IPS DF 6.9 (cell line): ENCODE measurements at regions not wholly inside any gene's neighbourhood (a gene's known extent, or its start where the extent isn't known, plus 50 kb on each side); places are given as distances from the start of the nearest gene placed in this dataset.

ENCODE experiments used
- DNase-seq: peaks from one replicate; pipeline ENCODE4 v3.0.0-alpha.2; 2013; ENCODE audit warnings: low read depth, low spot score
- H3K27ac ChIP-seq: one replicate; pipeline ENCODE4 v1.5.1; 2013; ENCODE audit warnings: low read length, control low read depth
- H3K27me3 ChIP-seq: 2 replicates; pipeline ENCODE4 v1.6.1; 2013; ENCODE audit warnings: mild to moderate bottlenecking, low read length; ENCODE audit not compliant: control insufficient read depth, insufficient read depth
- H3K36me3 ChIP-seq: 2 replicates; pipeline ENCODE4 v1.6.1; 2013; ENCODE audit warnings: low read length; ENCODE audit not compliant: control insufficient read depth, insufficient read depth
- H3K4me1 ChIP-seq: 2 replicates; pipeline ENCODE4 v1.6.1; 2013; ENCODE audit warnings: low read length; ENCODE audit not compliant: control insufficient read depth, insufficient read depth
- H3K4me3 ChIP-seq: 2 replicates; pipeline ENCODE4 v1.5.1; 2013; ENCODE audit warnings: mild to moderate bottlenecking, low read length
- H3K9me3 ChIP-seq: 2 replicates; pipeline ENCODE4 v1.6.1; 2013; ENCODE audit warnings: low read length, inconsistent platforms; ENCODE audit not compliant: control insufficient read depth, insufficient read depth
- WGBS: extraction: QIAGEN DNeasy Blood & Tissue Kit; methylation state at CpG from one replicate; pipeline ENCODE4 v1.1.7; 2013; ENCODE audit warnings: mixed read lengths, missing lambda C conversion rate; ENCODE audit not compliant: insufficient read length, insufficient coverage; 5-methylcytosine and 5-hydroxymethylcytosine counted together

DNA sequence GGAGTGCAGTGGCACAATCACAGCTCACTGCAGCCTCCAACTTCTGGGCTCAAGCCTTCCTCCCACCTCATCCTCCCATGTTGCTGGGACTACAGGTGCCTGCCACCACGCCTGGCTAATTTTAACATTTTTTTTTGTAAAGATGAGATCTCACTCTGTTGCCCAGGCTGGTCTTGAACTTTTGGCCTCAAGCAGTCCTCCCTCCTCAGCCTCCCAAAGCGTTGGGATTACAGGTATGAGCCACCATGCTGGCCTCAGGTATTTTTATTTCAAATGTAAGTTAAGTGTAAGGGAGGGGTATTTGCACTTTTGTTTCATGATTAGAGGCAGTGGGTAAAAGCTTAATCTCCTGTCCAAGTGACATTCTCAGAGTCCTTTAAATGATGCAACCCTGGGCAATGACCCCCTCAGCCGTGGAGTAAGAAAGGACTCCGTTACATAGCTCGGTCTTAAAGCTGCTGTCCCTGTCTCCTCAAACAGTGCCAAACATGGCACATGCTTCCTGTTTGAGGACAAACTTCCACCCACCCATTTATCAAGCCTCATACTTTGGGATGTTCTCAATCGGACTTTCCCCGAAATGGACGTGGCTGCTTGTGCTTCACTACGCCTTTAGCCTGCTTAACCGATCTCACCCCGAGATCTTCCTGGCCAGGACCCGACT lies 296.1 kb downstream of the BAMBI start:
- H3K4me3 ChIP-seq: no peak overlapping the region
- H3K4me1 ChIP-seq: peaks cover 5% of the 10 kb centered on the region; the same call in 1 of the 2 replicates
- WGBS: no CpG with 5 or more reads among the region's 12 CpGs
- H3K9me3 ChIP-seq: no peaks in the 10 kb centered on the region
- no peak for DNase-seq
- H3K36me3 ChIP-seq: no peaks in the 10 kb centered on the region
- no peaks in the 10 kb centered on the region for H3K27me3 ChIP-seq
- H3K27ac ChIP-seq: no peak overlapping the region

DNA sequence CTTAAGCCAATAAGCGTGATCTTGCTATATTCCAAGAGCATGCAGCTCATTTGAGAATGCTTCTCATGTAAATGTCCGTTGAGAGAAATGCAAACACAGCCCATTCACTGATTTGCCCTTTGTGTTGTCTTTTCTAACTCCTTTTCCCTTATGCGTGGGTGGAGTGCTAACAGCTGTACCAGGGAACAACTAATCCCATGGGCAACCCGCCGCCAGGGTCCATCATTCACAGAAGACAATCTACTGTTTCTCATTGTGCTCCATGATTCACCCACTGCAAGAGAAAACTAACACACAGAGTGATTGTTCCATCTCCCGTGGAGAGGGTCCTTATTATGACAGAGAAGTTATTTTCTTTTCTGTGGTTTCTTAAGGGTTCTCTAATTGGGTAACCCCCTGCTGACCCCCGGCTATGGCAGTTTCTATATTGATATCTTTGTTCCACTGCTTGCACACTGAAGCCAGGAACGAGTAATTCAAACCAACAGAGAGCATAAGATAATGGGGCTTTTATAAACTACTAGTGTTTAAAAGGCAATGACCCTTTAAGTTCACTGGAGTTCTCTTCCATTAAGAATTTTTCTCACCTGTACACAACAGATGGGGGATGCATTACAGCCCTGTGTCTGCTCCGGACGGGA lies 298.7 kb downstream of the BAMBI start:
- Histone ChIP-seq H3K27me3 (no peaks in the 10 kb centered on the region), H3K4me3 (no peak overlapping the region), H3K27ac (no peak overlapping the region), H3K4me1 (peaks cover 5% of the 10 kb centered on the region; the same call in 1 of the 2 replicates), H3K9me3 (no peaks in the 10 kb centered on the region), H3K36me3 (no peaks in the 10 kb centered on the region)
- no peak for DNase-seq
- WGBS: no CpG with 5 or more reads among the region's 10 CpGs

DNA sequence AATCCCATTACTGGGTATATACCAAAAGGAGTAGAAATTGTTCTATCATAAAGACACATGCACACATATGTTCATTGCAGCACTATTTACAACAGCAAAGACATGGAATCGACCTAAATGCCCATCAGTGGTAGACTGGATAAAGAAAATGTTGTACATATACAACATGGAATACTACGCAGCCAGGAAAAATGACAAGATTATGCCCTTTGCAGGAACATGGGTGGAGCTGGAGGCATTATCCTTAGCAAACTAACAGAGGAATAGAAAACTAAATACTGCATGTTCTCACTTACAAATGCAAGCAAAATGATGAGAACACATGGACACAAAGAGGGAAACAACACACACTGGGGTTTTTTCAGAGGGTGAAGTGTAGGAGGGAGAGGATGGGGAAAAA lies 300.2 kb downstream of the BAMBI start:
- DNase-seq: no peak

DNA sequence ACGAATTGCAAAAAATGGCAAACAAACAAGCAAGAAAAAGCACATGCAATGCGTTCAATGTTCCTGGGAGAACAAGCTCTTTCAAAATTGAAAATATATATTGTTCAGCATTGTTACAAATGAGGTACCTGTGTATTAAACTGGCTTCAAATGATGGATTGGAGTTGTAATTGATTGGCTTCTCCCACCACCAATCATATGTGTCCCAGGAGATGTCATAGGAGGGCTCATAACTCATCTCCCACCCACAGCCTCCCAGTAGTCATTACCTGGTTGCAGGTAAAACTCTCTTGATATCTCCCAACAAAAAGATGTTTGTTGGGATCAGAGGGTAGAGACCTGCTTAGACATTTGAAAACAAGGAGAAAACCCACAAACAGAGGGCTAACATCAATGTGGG lies 302.9 kb downstream of the BAMBI start:
- H3K27me3 ChIP-seq: no peaks in the 10 kb centered on the region
- no CpG with 5 or more reads among the region's 2 CpGs for WGBS
- no peaks in the 10 kb centered on the region for H3K36me3 ChIP-seq
- DNase-seq: no peak
- peaks cover 4% of the 10 kb centered on the region; the same call in 1 of the 2 replicates for H3K4me1 ChIP-seq
- no peak overlapping the region for H3K4me3 ChIP-seq
- H3K27ac ChIP-seq: no peak overlapping the region
- H3K9me3 ChIP-seq: no peaks in the 10 kb centered on the region

More for the DNA sequence above, 300.2 kb downstream of the BAMBI start:
- no peak overlapping the region for H3K27ac ChIP-seq
- H3K27me3 ChIP-seq: no peaks in the 10 kb centered on the region
- no peak overlapping the region for H3K4me3 ChIP-seq
- H3K36me3 ChIP-seq: no peaks in the 10 kb centered on the region
- no CpG with 5 or more reads among the region's 2 CpGs for WGBS
- peaks cover 5% of the 10 kb centered on the region; the same call in 1 of the 2 replicates for H3K4me1 ChIP-seq
- no peaks in the 10 kb centered on the region for H3K9me3 ChIP-seq

DNA sequence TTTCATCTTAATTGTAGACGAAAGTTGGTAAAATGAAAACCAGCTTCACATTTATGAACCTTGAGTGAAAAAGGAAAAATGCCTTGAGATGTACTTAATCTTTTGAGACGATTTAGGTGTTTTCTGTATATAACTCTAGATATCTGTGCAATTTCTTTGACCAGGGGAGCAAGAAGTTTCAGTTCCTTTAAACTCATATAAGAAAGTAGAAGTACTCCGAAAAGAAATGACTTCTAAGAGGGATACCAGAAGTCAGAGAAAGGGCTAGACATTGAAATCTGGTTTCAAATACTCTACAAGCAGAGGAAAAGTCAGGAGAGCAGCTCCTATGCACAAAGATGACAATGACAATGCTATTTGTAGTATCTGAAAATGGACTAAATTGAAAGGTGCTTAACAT lies 303.7 kb downstream of the BAMBI start:
- no peak for DNase-seq
- H3K27me3 ChIP-seq: no peaks in the 10 kb centered on the region
- no peaks in the 10 kb centered on the region for H3K9me3 ChIP-seq
- H3K4me3 ChIP-seq: no peak overlapping the region
- no CpG with 5 or more reads among the region's 3 CpGs for WGBS
- no peaks in the 10 kb centered on the region for H3K4me1 ChIP-seq
- no peaks in the 10 kb centered on the region for H3K36me3 ChIP-seq
- H3K27ac ChIP-seq: no peak overlapping the region

DNA sequence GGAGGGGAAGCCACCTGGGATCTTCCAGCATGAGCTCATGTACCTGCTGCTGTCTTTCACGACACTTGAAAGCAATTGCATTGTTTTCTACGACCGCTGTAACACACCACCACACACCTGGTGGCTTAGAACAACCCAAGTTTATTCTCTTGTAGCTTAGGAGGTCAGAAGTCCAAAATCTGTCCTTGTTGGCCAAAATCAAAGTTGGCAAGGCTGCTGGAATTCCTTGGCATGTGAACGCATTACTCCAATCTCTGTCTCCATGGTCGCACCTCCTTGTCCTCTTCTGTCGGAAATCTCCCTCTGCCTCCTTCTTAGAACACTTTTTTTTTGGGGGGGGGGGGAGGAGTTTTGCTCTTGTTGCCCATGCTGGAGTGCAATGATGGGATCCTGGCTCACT lies 305.7 kb downstream of the BAMBI start:
- no peak for DNase-seq
- no CpG with 5 or more reads among the region's 6 CpGs for WGBS
- H3K4me1 ChIP-seq: no peaks in the 10 kb centered on the region
- H3K36me3 ChIP-seq: no peaks in the 10 kb centered on the region
- H3K27me3 ChIP-seq: no peaks in the 10 kb centered on the region
- no peak overlapping the region for H3K4me3 ChIP-seq
- no peak overlapping the region for H3K27ac ChIP-seq
- no peaks in the 10 kb centered on the region for H3K9me3 ChIP-seq

DNA sequence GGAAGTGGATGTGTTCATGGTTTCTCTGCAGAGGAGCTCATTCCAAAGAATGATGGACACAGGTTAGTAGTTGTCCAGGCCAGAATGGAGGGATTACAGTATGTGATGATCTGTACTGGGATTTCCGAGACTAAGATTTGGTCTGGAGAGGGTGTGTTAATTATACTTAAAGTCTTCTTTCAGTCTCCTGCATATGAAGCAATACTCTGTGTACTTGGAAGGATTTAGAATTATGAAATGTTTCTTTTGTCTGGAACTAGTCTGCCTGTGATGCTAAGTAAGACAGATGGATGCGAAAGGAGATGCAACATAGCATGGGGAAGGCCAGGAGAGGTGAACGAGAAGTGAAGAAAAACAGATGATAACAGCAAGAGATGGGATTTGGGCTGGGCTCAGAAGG lies 305.1 kb upstream of the LYZL1 start:
- H3K4me1 ChIP-seq: no peaks in the 10 kb centered on the region

DNA sequence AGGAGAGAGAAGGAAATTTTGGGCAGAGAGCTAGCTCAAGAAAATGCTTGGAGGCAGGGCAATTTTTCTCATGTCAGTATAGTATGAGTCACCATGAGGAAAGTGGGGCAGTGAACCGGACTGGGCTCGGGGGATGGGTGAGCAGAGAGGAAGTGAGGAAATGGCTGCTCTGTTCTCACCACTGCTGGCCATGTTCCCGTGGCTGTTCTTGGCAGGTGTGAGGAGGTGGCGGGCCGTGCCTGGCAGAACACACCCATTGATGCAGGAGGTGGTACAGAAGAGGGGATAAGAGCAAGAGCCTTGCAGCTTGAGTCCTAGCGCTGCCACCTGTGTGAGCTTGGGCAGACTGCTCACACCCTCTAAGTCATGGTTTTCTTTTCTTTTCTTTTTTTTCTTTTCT lies 304.4 kb upstream of the LYZL1 start:
- no peak for DNase-seq
- no CpG with 5 or more reads among the region's 6 CpGs for WGBS

More for the DNA sequence above, 305.1 kb upstream of the LYZL1 start:
- Histone ChIP-seq H3K27ac (no peak overlapping the region), H3K36me3 (no peaks in the 10 kb centered on the region), H3K9me3 (no peaks in the 10 kb centered on the region), H3K4me3 (no peak overlapping the region), H3K27me3 (no peaks in the 10 kb centered on the region)
- DNase-seq: no peak
- no CpG with 5 or more reads among the region's 3 CpGs for WGBS

DNA sequence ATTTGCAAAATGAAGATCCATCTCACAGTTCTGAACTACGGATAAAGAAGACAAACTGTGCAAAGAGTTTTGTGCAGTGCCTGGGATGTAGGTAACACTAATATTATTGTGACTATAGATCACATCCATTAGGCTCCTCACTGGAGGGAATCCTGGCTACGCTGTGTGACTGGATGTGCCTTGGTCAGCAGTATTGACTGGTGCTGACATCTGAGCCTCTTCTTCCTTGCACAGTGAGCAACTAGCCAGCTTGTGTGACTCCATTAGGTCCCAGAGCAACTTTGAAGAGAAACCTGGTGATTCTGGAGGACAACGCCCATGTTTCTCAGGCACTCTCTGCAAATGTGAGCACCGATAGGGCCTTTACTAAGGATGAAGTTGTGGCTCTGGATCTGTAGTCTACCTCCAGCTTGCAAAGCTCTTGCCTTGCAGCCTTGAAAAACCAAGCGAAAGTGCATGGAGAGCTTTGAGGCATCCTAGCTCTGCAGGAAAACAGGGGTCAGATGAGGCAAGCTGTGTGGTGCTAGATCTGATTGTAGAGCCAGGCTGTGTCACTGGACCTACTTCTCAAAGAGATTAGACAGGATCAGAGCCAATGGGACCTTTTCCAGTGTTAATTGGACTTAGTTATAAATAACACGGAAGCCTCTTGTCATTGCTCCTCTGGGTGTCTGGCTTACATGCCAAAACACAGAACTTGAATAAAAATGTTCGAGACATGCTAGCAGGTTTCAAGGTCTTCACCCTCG lies 303.6 kb upstream of the LYZL1 start:
- H3K27me3 ChIP-seq: no peaks in the 10 kb centered on the region
- no peak for DNase-seq
- no peak overlapping the region for H3K4me3 ChIP-seq
- H3K27ac ChIP-seq: no peak overlapping the region
- WGBS: no CpG with 5 or more reads among the region's 8 CpGs
- no peaks in the 10 kb centered on the region for H3K4me1 ChIP-seq
- H3K9me3 ChIP-seq: no peaks in the 10 kb centered on the region
- no peaks in the 10 kb centered on the region for H3K36me3 ChIP-seq

More for the DNA sequence above, 304.4 kb upstream of the LYZL1 start:
- Histone ChIP-seq H3K9me3 (no peaks in the 10 kb centered on the region), H3K27me3 (no peaks in the 10 kb centered on the region), H3K4me1 (no peaks in the 10 kb centered on the region), H3K4me3 (no peak overlapping the region), H3K27ac (no peak overlapping the region), H3K36me3 (no peaks in the 10 kb centered on the region)

DNA sequence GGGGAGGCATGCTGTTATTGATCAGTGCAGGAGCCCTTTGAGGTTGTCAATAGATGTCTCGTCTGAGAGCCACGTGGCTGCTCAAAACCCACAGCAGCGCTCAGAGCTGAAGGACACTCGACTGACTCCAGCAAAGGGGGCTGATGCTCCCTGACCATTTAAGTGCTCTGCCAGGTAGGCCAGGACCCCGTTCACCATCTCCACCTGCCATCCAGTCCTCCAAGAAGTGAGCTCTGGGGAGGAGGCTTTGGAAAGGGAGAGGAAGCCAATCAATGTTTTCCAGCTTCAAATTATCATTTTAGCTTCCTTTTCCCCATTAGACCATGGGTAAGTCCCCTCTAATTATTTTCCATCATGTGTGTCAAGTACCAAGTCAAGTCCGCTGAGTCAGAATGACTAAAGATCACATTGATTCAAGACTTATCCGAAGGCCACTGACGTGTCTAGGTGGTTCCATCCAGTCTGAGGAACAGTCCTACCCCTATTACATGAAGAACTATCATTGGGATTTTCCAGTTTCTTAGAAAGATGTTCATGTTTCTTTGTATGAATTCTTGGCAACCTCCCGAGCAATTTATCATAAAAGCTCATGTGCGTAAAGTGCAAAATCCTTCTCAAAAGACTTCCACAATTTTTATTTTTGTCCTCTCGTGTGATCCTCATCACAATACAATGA lies 302.6 kb upstream of the LYZL1 start:
- H3K27ac ChIP-seq: no peak overlapping the region
- H3K27me3 ChIP-seq: no peaks in the 10 kb centered on the region
- no peaks in the 10 kb centered on the region for H3K9me3 ChIP-seq
- no peaks in the 10 kb centered on the region for H3K4me1 ChIP-seq
- H3K36me3 ChIP-seq: no peaks in the 10 kb centered on the region
- no peak overlapping the region for H3K4me3 ChIP-seq
- no peak for DNase-seq
- WGBS: no CpG with 5 or more reads among the region's 11 CpGs
